GM19193 (cell line): ENCODE measurements at regions not wholly inside any gene's neighbourhood (a gene's known extent, or its start where the extent isn't known, plus 50 kb on each side); places are given as distances from the start of the nearest gene placed in this dataset.

Experiments
- POLR2A ChIP-seq: IDR thresholded peaks from 4 replicates; pipeline ENCODE4 v1.6.1; 2011; ENCODE audit not compliant: insufficient read depth, insufficient read length; ENCODE audit errors: extremely low read depth

DNA sequence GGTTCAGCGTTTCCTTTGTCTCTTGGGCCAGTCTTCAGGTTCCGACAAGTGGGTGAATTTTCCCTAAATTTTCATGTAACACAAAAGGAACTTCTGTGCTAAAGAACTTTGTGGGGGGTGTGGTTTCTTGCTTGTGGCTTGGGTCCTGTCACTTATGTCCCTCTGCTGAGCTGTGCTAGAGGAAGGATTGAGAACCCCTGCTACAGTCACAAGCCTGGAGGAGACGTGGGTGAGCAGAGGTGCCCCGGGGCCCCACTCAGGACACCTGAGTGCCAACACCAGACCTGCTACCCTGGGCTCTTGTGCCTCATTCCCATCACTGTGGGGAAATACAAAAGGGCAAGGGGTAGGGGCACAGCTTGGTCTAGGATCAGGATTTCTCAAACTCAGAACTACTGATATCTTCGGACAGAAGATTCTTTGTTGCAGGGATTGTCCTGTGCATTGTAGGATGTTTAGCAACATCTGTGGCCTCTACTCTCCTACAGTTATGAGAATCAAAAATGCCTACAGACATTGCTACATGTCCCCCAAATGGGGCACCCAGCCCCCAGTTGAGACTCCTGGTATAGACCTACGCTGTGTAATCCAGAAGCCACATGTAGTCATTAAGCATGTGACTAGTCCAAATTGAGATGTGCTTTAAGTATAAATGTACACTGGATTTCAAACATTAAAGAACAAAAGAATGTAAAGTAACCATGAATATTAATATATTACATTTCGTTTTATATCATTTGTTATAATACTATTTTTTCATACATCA lies 128.7 kb downstream of the LY86 start:
- no peak for TF ChIP-seq POLR2A

DNA sequence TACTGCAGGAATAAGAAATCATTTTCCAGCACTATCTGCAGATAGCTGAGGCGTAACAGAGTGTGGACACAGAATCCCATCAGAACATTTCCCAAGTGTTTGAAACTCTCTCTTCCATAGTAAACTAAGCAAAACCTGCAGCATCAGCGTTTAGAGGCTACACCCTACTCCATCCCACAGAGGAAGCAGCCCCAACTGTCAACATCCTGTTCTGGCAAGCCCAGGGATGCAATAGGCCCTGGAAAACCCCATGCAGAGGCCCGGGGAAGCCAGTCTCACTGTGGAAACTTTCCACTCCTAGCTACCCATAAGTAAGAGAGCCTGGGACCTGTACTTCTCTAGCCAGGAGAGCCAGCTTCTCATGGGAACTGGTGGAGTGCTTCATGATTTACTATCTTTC lies 129.4 kb downstream of the LY86 start:
- no peak for TF ChIP-seq POLR2A

DNA sequence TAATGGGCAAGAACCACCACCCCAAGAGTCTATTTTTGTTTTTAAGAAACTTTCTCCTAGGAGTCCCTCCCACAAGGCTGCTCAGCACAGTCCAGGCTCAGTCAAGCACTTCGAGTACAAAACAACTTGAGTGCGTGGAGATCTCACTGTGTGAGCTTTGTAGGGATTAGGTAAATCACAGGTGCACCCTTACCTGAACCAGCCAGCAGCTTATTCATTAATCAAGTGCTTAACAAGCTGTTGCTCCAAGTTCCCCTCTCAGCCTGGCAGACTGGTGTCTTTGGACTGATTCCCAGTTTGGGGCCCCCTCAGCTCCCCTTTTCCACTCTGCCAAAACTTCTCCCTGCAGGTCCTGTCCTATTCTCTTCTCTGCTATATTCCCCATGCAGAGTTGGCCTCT lies 133.1 kb downstream of the LY86 start:
- TF ChIP-seq POLR2A = no peak

DNA sequence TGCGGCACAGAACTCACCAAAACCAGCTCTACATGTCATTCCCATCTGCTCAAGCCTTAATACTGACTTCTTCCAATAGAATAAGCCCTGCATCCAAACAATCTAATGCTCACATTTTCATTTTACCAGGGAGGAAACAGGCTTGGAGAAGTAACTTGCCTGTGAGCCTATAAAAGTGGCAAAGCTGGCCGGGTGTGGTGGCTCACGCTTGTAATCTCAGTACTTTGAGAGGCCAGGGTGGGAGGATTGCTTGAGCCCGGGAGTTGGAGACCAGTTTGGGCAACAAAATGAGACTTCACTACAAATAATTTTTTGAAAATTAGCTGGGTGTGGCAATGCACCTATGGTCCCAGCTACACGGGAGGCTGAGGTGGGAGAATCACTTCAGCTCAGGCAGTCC lies 133.7 kb downstream of the LY86 start:
- no peak for TF ChIP-seq POLR2A

DNA sequence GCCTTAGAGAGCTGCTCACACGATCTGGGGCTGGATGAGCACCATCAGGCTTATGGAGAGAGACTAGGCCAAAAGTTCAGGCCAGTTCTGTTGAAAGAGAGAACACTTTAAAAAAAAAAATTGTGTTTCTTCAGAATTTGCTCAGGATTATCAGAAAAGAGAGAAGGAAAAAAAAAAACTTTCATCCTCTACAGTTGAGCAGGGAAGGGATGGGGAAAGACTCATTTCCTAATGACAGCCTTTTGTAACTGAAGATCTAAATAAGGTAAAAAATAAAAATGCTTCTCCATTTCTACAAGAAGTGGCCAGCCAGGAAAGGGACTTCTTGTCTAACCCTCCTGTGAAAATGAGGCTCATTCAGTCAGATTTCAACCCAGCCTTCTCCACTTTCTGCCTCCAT lies 134.8 kb downstream of the LY86 start:
- TF ChIP-seq POLR2A = no peak

DNA sequence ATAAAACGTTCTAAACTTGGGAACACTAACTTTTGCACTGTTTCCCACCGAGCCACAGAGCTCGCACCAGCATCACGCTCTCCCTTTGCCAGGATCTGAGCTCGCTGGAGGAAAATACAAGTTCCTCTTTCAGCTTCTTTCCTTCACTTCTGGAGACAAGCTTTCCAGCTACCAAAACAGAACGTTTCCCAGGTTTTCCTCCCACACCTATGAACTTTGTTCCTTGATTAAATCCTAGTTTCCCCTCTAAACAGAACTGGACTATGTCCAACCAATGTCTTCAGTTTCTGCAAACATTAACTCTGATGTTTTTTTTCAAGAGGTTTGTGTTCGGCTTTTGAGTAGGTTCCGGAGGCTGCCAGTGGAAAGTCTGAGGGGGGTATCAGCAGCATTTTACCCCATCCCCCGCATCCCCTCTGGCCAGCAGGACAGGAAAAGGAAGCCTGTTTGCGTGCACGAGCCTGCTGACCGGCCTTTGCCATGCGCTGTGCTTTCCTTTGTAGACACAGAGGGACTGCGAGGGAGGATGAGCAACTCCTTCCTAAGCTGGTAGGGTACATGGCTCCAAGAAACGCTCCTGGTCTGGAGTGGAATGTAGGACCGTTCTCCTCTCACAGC lies 135.5 kb downstream of the LY86 start:
- no peak for TF ChIP-seq POLR2A

DNA sequence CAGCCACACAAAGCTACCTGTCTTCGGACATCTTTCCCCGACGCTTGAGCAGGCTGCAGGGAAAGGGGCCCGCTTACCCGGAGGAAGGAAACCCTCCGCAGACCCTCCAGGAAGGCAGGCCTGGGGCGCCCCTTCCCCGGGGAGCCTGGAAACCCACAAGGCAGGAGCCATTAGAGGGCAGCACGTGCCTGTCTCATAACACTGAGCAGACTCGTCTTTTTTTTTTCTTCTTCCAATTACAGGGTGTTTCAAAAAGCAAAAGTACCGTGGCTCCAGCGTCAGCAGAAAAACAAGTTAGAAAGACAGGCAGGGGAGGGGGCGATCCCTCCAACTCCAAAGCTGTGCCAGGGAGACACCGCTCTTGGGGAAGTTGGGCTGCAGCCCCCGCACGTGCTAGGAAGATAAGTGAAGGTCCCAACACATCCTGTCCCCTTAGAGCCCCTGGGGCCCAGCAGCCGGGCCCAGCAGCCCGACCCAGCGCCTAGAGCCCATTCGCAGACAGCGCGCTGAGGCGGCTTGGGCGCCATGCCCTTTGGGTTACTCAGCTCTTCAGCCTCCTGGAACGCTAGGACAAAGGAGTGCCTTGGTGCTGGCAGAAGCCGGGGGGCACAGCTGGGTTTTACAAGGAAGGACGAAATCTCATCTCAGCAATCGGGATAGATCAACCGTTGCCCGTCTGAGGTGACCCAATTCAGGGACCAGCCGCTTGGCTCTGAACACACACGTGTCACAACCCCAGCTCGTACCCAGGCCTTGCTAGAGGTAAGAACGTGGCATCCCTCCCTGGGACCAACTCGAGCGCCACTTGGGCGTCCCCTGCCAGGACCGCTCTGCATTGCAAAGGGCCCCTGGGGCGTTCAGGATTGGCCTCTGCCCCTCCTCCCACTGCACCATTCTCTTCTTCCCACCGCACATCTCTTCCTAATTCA lies 136.3 kb downstream of the LY86 start:
- no peak for TF ChIP-seq POLR2A

DNA sequence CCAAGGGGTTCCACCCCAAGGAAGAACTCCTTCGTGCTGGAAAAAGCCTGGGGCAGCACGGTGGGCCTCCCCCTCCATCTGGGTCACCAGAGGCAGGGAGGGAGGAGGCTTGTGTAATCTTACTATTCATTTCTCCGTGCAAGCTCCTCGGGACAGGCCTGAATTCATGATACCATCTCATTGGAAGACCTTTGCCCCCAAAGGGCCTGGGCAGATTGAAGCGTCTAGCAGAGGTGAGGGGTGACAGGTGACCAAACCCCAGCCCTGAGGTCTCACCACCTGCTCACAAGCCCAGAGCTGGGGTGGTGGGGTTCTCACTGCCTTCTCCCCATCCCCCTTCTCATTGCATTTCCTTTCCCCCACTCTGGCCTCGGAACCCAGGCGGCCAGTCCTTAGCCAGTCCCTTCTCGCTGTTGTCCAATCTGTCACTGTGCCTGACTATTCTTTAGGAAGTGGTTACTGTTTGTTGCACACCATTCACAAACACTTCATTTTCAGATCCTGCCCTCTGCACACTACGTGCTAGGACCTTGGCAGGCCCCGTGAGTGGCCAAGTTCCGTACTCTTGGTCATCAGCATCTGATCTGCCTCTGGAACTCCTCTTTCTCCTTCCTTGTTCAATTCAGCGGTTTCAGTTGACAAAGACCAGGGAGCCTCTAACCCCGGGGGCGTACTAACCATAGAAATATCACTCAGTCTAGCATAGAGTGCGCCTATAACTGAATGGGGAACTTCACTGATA lies 137.1 kb downstream of the LY86 start:
- no peak for TF ChIP-seq POLR2A

DNA sequence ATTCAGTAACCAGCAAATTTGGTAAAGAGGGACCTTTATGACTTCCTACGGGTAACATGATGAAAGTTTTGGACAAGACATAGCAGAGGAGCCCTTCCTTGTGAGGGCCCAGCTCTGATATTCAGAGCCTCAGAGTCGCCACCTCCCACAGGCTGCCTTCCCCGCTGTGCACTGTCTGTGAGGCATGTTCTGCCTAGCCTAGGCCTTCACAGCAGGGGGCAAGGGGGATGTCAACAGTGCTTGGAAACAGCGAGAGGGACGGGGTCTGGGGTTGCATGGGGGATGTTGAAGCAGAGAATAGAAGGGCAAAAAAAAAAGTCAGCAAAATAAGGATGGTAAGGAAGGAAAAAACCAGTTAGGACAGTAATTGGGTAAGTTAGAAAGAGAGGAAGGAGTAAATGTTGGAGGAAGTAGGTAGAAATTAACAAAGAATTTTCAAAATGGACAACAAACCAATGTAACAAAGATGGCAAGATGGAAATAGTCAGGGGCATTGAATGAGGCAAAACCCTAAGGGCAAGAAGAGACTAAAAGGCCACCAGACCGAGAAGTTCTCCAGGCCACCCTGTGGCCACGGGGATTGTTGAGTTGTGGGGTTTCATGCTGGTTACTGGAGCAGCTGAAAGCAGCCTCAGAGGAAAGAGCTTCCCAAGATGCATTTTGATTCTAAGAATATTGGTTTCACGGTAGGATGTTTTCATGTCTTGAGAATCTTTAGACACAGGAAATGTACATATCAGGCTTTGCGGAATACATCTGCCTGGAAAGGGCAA lies 139.8 kb downstream of the LY86 start:
- TF ChIP-seq POLR2A = no peak

DNA sequence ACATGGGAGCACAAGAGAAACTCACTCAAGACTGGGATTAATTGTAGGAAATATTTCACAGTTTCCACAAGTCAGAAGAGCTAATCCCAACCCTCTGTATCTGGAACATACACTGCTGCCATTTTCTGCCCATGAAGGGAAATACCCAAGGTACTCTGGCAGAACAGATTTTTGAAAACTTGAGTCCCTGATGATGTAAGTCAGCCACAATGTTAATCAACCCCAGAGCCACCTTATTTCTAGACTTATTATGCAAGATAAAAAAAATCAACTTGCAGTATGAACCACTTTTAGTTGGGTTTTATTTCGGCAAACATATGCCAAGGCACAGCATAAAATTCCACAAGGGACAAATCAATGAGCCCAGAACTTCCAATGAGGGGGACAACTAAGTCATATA lies 141.5 kb downstream of the LY86 start:
- no peak for TF ChIP-seq POLR2A

DNA sequence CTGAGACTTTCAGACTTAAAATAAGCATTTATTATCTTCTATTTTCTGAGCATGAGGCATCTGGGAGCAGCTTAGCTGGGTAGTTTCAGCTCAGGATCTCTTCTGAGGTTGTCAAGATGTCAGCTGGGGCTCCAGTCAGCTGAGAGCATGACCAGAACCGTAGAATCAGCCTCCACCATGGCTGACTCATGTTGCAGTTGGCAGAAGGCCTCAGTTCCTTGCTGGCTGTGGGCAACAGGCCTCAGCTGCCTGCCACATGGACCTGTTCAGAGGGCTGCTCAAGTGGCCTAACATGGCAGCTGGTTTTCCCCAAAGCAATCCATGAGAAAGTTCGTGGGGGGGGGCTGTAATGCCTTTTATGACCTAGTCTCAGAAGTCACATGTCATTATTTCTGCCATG lies 142.3 kb downstream of the LY86 start:
- no peak for TF ChIP-seq POLR2A

DNA sequence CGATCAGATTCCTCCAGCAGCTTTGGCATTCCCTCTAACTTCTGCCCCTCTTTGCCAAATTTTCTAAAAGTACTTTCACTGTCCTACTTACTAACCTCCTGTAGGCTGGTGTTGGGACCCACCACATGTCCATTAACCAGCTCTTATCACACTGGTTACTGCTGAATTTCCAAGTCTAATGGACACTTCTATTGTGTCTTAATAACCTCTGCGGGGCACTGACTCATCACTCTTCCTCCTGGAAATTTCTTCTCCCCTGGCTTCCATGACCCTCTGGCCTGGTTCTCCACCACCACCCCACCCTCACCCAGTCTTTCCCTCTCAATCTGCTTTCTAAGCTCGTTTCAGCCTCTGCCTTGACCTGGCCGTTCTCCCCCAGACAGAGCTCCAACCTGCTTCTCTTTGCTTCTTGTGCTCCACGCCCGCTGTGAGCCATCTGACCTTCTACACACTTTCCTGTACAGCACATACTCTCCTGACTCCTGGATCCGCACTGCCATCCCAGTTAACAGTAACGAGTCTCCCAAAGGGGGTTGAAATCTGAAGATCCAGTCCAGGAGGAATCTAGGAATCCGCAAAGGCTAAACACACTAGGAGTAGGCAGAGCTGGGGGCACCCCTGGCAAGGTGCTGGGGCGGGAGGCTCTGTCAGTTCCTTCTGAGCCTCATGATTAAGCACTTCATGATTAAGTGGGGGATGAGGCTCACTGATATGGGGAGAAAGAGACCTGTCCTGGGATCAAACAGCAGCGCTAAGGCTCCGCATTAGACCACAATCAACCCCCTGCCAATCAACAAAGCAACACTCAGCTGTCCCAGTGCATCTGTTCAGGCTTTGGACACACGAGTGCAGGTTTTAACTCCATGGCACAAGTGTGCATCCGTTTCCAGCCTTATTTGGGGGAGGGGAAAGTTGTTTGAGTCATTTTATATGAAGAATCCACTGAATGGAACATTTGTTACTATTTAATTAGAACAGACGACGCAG lies 146.3 kb downstream of the LY86 start:
- TF ChIP-seq POLR2A = no peak
